Stimulated activated naive CD8-positive, alpha-beta T cell treated with anti-CD3 and anti-CD28 coated beads, Interleukin-15, Interleukin-2, amounts not matched to agents 100 ng/mL and 50 ng/mL, for 24 hours (primary cell): ENCODE measurements at regions not wholly inside any gene's neighbourhood (a gene's known extent, or its start where the extent isn't known, plus 50 kb on each side); places are given as distances from the start of the nearest gene placed in this dataset.

Source experiments
- H3K27ac Mint-ChIP-seq: one replicate; pipeline ENCODE4 v1.8.0; 2021; ENCODE audit warnings: mild to moderate bottlenecking, mixed read lengths
- H3K27me3 Mint-ChIP-seq: one replicate; pipeline ENCODE4 v1.8.0; 2021; ENCODE audit warnings: mixed read lengths
- H3K36me3 Mint-ChIP-seq: one replicate; pipeline ENCODE4 v1.8.0; 2021; ENCODE audit warnings: low read depth, mixed read lengths
- H3K4me1 Mint-ChIP-seq: one replicate; pipeline ENCODE4 v1.8.0; 2021; ENCODE audit warnings: low read depth, mixed read lengths
- H3K4me3 Mint-ChIP-seq: one replicate; pipeline ENCODE4 v1.8.0; 2021; ENCODE audit warnings: mild to moderate bottlenecking, mixed read lengths
- H3K9me3 Mint-ChIP-seq: one replicate; pipeline ENCODE4 v1.8.0; 2021; ENCODE audit warnings: mixed read lengths

DNA sequence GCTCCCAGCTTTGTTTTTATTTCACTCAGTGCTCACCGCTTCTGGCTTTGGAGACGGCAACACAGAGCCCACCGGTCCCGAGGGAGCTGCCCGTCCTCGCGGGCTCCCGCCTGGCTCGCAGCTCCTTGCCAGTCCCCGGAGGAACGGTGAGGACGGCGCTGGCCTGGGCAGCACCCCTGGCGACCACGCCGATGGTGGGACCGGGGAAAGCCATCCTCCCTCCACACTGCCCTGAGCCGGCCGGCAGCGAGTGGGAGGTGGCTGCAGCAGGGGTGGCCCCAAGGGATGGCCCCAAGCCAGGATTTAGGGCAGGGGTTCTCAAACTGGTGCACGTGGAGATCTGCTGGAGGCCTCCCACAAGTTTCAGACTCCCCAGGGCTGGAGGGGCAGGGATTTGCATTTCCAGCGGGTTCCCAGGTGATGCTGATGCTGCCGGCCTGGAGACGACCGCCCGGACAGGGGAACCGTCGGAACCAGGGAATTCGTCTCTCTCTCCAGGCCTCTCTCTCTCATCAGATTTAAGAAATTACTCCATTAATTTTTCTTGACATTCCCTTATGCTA is 293.2 kb upstream of the IRX4 start:
- Mint-ChIP-seq H3K9me3 (no peaks in the 10 kb centered on the region), H3K36me3 (no peaks in the 10 kb centered on the region), H3K27me3 (no peaks in the 10 kb centered on the region), H3K4me3 (no peak overlapping the region), H3K27ac (no peak overlapping the region), H3K4me1 (no peaks in the 10 kb centered on the region)

DNA sequence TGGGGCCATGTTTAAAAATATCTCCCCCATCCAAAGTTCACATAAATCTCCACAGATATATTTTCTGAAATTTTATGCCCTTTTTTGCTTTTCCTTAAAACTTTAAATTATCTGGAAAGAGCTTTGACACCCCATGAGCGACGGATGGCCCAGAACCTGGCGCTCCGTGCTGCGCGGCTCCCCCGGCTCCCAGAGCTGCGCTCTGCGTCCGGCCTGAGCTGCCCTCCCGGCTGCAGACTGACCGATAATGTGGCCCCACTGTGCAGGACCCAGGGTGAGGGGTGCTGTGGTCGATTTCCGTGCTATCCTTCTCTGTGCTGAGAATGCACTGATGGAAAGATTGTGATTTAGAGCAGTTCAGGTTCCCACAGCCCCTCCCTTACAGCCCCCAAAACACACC is 292.3 kb upstream of the IRX4 start:
- H3K36me3 Mint-ChIP-seq, result no peaks in the 10 kb centered on the region

GRCh38 chr5:2174538-2174937 is 291.8 kb upstream of the IRX4 start:
- Mint-ChIP-seq H3K4me1 (no peaks in the 10 kb centered on the region), H3K36me3 (no peaks in the 10 kb centered on the region), H3K27ac (no peak overlapping the region), H3K27me3 (no peaks in the 10 kb centered on the region), H3K4me3 (no peak overlapping the region), H3K9me3 (no peaks in the 10 kb centered on the region)

More for the DNA sequence above, 292.3 kb upstream of the IRX4 start:
- Mint-ChIP-seq H3K9me3 (no peaks in the 10 kb centered on the region), H3K27ac (no peak overlapping the region), H3K4me3 (no peak overlapping the region), H3K27me3 (no peaks in the 10 kb centered on the region), H3K4me1 (no peaks in the 10 kb centered on the region)

- Mint-ChIP-seq H3K4me3 (no peak overlapping the region), H3K36me3 (no peaks in the 10 kb centered on the region), H3K9me3 (no peaks in the 10 kb centered on the region), H3K4me1 (no peaks in the 10 kb centered on the region), H3K27ac (no peak overlapping the region), H3K27me3 (no peaks in the 10 kb centered on the region)
These were observed 290.6 kb upstream of the IRX4 start for GRCh38 chr5:2173151-2173834.

- Mint-ChIP-seq H3K27ac (no peak overlapping the region), H3K4me1 (no peaks in the 10 kb centered on the region), H3K9me3 (no peaks in the 10 kb centered on the region), H3K36me3 (no peaks in the 10 kb centered on the region), H3K27me3 (no peaks in the 10 kb centered on the region), H3K4me3 (no peak overlapping the region)
These were observed 289.7 kb upstream of the IRX4 start for GRCh38 chr5:2172471-2172870.

- Mint-ChIP-seq H3K36me3 (no peaks in the 10 kb centered on the region), H3K27me3 (no peaks in the 10 kb centered on the region)
These were observed 288.0 kb upstream of the IRX4 start for GRCh38 chr5:2170761-2171160.

GRCh38 chr5:2169850-2170760 is 287.4 kb upstream of the IRX4 start:
- H3K4me1 Mint-ChIP-seq, result no peaks in the 10 kb centered on the region

More at GRCh38 chr5:2170761-2171160, 288.0 kb upstream of the IRX4 start:
- H3K9me3 Mint-ChIP-seq, result no peaks in the 10 kb centered on the region
- no peak overlapping the region for H3K27ac Mint-ChIP-seq
- H3K4me3 Mint-ChIP-seq, result no peak overlapping the region
- no peaks in the 10 kb centered on the region for H3K4me1 Mint-ChIP-seq

DNA sequence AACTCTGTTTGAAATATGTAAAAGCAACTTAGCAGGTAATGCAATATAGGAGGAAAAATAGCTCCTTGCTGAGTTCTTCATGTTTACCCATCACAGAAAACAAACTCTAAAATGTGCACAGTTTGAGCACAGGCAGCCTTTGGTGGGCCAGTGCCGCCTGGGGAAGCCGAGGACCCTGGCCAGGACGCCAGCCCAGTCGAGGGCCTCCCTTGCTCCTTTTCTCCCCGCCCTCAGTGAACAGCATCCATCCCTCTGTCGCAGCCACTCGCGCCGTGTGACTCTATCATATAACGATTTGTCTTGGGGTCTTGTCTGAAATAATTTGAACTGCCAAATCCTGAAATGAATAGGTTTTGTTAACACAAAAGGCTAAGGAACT is 286.7 kb upstream of the IRX4 start:
- H3K36me3 Mint-ChIP-seq, result no peaks in the 10 kb centered on the region
- no peaks in the 10 kb centered on the region for H3K27me3 Mint-ChIP-seq
- H3K4me1 Mint-ChIP-seq, result no peaks in the 10 kb centered on the region
- no peaks in the 10 kb centered on the region for H3K9me3 Mint-ChIP-seq
- H3K4me3 Mint-ChIP-seq, result no peak overlapping the region
- no peak overlapping the region for H3K27ac Mint-ChIP-seq

More at GRCh38 chr5:2169850-2170760, 287.4 kb upstream of the IRX4 start:
- Mint-ChIP-seq H3K4me3 (no peak overlapping the region), H3K36me3 (no peaks in the 10 kb centered on the region), H3K9me3 (no peaks in the 10 kb centered on the region), H3K27me3 (no peaks in the 10 kb centered on the region), H3K27ac (no peak overlapping the region)

DNA sequence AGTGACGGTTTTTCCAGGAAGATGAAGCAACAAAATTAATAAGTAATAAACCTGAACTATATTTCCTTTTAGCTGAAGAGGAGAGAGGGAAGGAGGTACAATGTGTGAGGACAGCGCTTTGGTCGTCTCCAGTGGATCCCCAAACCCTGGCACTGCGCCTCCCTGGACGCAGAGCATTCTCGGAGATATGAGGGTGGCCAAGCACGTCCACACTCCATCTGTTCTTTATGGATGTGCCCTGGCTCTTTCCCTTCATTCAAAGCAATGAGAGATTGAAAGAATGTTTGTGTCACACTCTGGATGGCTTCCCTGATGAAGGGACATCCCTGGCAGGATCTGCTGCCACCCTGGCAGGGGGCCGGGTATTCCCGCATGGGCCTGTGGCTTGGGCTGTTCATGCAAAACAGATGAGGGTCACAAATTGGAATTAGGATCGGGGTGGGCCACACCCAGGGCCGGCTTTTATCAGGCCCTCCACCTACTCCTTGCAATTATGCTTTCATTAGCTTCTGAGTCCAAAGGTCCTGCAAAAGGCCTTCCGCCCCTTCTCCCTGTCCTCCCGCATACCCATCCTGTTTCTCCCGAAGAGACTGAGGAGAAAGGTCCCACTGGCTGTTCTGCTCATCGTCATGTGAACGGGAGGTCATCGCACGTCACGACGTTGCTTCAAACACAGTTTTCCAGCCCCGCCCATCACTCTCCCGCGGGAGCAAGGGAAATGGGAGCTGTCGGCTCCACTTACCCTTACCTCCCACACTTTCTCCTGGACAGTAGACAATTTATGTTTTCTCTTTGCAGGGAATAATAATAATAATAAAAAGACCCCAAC is 286.1 kb upstream of the IRX4 start:
- Mint-ChIP-seq H3K27ac (no peak overlapping the region), H3K4me3 (no peak overlapping the region), H3K9me3 (no peaks in the 10 kb centered on the region), H3K36me3 (no peaks in the 10 kb centered on the region), H3K4me1 (no peaks in the 10 kb centered on the region), H3K27me3 (no peaks in the 10 kb centered on the region)

DNA sequence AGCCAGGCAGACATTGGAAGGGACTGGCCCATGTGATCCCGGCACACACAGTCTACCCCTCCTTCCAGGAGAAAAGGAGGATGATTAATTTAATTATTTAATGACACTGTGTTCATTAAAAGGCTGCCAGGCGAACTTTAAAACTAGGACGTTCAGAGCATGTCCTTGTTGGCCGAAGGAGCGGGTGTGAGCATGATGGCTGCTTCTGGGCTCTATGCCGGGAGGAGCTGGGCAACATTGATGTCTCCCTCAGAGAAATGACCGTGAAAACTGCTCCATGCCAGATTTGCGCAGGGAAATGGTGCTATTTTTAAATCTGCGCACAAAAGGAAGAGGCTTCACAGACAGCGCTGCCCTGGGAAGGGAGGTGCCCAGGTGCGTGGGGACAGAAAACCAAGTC is 284.9 kb upstream of the IRX4 start:
- H3K27me3 Mint-ChIP-seq, result no peaks in the 10 kb centered on the region
- no peaks in the 10 kb centered on the region for H3K4me1 Mint-ChIP-seq
- no peak overlapping the region for H3K27ac Mint-ChIP-seq
- H3K9me3 Mint-ChIP-seq, result no peaks in the 10 kb centered on the region
- H3K4me3 Mint-ChIP-seq, result no peak overlapping the region
- H3K36me3 Mint-ChIP-seq, result no peaks in the 10 kb centered on the region

DNA sequence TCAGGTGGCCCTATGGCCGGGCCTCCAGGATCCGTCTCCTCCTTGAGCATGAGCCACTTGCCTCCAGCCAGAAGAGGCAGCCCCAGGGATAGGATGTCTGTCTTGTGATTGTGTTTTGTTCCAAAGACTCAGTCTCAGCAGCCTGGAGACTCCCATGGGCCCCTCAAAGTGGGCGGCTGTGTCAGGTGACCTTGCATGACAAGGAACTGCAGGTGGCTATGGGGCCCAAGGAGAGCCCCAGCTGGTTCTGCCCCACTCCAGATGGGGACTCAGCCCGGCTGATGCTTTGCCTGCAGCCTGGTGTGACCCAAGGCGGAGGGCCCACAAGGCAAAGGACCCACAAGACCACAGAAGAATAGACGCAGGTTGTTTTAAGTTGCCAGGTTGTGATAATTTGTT is 284.3 kb upstream of the IRX4 start:
- Mint-ChIP-seq H3K9me3 (no peaks in the 10 kb centered on the region), H3K36me3 (no peaks in the 10 kb centered on the region), H3K27ac (no peak overlapping the region), H3K4me3 (no peak overlapping the region), H3K4me1 (no peaks in the 10 kb centered on the region), H3K27me3 (no peaks in the 10 kb centered on the region)

DNA sequence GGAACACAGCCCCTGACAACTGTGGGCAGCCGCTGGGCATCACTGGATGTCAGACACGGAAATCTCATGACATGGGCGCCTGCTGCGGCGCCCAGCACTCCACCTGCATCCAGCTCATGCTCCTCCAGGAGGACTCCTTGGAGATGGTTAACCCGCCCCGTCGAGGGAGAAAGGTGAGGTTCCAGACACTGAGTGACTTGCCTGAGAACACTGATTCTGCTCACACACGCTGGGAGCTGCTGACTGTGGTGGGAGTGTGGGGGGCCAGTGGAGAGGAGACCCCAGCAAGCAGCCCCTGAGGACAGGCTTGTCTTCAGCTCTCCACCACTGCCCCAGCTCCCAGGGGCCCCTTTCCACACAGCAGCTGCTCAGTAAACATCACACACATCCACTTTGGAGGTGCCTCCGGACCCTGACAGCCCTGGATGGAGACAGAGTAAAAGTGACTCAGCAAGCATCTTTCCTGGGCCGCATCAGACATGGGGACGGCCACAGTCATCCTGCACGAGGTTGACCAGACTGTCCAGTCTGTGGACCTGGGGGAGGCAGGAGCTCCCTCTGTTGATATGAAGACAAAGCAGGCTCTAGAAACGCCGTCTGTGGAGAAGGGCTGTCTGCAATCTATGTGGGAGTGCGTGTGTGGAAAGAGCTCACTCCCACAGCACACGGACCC is 283.7 kb upstream of the IRX4 start:
- no peak overlapping the region for H3K27ac Mint-ChIP-seq
- H3K4me1 Mint-ChIP-seq, result no peaks in the 10 kb centered on the region
- no peak overlapping the region for H3K4me3 Mint-ChIP-seq
- no peaks in the 10 kb centered on the region for H3K36me3 Mint-ChIP-seq
- H3K9me3 Mint-ChIP-seq, result no peaks in the 10 kb centered on the region
- no peaks in the 10 kb centered on the region for H3K27me3 Mint-ChIP-seq

DNA sequence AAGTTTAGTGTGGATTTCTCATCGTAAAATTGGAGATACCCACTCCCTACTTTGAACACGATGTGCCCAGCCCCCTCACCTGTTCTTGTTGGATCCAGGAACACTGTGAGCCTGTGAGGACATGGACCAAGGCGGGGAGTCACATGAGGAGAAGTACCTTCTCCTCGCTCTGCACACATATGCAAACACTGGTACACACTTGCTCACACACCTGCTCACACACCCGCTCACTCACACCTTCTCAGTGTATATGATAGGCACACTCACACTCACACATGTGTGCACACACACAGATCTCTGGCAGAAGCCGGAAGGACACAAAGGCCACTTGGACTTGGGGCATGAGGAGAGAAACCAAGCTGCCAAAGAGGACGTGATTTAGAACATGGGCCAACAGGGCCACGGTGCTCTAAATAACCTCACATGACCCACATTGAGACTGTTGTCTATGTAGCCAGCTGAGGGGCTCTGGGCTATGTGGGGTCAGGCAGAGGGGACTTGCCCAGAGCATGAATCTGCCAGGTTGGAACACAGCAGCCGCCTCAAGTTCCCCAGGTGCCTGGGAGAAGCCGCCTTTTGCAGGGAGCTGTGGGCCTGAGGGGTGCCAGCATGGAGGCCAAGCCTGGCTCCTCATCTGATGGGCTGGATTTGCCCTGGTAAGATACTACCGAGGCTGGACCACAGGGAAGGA is 283.0 kb upstream of the IRX4 start:
- no peak overlapping the region for H3K4me3 Mint-ChIP-seq
- H3K36me3 Mint-ChIP-seq, result no peaks in the 10 kb centered on the region
- H3K27ac Mint-ChIP-seq, result no peak overlapping the region
- no peaks in the 10 kb centered on the region for H3K9me3 Mint-ChIP-seq
- no peaks in the 10 kb centered on the region for H3K27me3 Mint-ChIP-seq
- no peaks in the 10 kb centered on the region for H3K4me1 Mint-ChIP-seq

DNA sequence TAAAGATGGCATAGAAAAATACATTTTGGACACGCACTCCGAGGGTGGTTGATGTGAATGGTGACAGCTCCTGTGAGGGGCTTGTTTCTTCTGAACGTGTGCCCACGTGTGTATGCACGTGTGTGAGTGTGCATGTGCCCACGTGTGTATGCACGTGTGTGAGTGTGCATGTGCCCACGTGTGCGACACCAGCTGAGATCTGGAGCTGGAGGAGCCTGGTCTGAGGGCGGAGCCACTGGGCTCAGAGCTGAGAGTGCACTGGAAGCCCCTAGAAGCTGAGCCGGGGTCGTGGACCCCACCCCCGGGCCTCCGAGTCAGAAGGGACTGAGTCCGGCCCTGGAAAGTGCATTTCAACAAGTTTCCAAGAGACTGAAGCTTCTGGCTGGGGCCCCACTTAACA is 282.5 kb upstream of the IRX4 start:
- H3K4me3 Mint-ChIP-seq, result no peak overlapping the region
- no peaks in the 10 kb centered on the region for H3K9me3 Mint-ChIP-seq
- no peaks in the 10 kb centered on the region for H3K27me3 Mint-ChIP-seq
- no peak overlapping the region for H3K27ac Mint-ChIP-seq
- H3K36me3 Mint-ChIP-seq, result no peaks in the 10 kb centered on the region
- H3K4me1 Mint-ChIP-seq, result no peaks in the 10 kb centered on the region
